Muscle of back (tissue), 3 donors: ENCODE measurements at regions not wholly inside any gene's neighbourhood (a gene's known extent, or its start where the extent isn't known, plus 50 kb on each side); places are given as distances from the start of the nearest gene placed in this dataset.

Source experiments
- DNase-seq, 3 donors: peaks; one replicate each; pipeline versions ENCODE4 v3.0.0 to v3.0.0-alpha.2; 2013

DNA sequence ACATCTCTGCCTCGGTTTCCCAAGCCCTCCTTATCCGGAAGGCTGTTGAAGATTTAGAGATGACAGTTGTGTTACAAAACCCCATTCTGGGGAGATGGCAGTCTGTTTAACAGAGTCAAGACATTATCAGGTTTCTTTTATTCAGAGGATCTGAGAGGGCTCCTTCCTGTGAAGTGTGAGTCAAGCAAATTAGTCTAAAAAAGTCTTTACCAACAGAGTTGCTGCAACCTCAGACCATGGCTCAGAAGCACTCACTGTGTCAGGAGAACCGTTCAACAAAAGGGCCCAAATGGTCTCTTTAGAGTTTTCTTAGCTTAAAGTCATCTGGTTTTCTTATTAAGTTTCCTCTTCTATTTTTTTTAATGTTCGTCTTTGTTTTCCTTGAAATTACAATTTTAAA, 717.8 kb downstream of the EPM2A start:
- no peak for DNase-seq

DNA sequence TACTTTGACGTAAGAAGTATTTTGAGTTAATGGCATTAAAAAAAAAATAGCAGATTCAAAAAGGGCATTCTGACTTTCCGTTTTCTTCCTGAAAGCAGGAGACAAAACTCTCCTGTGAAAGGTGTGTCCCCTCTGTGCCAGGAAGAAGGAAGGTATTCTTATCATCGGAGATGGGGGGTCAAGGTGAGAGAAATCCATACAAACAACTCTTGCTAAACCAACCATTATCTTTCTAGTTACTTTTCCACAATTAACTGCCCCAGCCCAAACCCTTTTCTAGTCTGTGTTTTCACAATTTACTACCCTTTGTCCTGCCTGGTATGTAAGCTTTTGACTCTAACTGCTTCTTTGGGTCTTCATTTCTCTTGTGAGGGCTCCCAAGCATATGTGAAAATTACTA, 717.3 kb downstream of the EPM2A start:
- DNase-seq, result no peak

DNA sequence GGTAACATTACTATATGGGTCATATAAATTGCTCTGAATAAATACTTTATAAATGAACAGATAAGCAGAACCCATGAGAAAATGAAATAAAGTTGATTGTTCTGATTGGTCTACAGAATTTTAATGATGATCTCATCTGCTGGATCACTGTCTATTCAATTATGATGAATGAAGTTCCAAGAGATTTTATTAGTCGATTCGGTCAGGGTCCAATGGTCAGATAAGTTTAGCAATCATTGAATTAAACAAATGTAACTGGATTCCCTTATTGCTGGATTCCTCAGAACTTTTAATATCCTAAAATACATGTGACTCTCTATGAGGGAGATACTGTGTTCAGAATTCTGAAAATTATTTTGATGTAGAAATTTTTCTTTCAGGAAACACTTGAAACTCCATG, 715.2 kb downstream of the EPM2A start:
- DNase-seq, result no peak

DNA sequence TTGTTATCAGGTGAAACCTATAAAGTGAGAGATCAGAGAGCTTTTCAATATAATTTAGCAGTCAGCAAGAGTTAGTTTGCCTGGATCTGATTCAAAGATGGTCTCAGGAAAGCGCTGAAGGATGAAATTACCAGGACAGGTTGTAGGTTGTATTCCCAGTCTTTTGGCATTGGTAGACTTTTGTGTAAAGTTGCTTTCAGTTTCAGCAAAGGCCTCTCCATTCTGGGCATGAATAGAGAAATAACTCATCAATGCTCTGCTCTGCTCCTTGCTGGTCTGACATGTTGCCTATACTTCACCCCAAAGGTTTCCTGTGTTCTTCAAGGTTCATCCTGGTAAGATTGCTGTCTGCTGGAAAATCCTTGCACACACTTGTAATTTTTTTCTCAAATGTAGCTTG, 714.8 kb downstream of the EPM2A start:
- no peak for DNase-seq

GRCh38 chr6:145022199-145022796, 713.0 kb downstream of the EPM2A start:
- no peak for DNase-seq

DNA sequence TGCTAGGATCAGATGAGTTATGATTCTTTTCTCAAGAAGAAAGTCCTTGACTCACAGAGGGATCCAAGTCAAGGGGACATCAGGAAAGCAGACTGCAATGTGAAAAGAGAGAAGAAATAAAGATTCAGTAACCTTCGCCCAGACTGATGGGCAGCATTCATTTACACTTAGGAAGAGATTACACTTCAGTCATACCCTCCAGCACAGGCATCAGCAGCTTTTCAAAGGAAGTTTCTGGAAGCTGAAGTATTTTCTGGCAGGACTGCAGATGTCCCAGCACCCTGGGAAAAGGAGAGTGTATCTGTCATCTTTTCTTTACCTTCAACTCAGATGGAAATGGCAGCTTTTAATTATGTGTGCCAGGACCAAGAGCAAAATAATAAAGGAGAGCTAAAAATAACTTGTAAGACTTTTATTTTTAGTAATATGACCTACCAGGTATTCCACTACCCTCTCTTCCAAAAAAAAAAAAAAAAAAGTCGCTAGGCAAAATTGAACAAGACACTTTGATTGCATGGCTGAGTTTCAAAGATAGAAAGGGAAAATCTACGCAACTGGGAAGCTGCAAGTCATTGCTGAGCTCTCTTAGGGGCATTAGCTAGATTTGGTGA, 712.1 kb downstream of the EPM2A start:
- no peak for DNase-seq

DNA sequence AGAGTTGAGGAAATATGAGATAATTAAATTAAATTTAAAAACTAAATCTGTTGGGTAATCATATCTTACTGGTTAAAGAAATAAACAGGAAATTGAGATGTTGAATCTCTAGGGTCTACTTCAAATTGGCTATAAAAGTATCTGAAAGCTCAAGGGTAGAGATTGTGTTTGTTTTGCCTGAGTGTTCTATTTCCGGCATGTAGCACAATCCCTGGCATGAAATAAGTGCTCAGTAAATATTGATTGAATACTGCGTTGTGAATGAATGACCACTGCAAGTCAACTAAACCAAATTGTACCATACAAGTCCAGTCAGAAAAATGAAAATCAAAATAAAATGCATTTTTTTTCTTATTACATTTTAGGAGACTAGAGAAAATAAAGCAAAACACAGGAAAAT, 709.8 kb downstream of the EPM2A start:
- no peak for DNase-seq

GRCh38 chr6:145026267-145026679, 709.0 kb downstream of the EPM2A start:
- DNase-seq, result no peak

GRCh38 chr6:145028144-145028818, 707.0 kb downstream of the EPM2A start:
- DNase-seq, result peak; percentile 19 to 58 (median 25)

DNA sequence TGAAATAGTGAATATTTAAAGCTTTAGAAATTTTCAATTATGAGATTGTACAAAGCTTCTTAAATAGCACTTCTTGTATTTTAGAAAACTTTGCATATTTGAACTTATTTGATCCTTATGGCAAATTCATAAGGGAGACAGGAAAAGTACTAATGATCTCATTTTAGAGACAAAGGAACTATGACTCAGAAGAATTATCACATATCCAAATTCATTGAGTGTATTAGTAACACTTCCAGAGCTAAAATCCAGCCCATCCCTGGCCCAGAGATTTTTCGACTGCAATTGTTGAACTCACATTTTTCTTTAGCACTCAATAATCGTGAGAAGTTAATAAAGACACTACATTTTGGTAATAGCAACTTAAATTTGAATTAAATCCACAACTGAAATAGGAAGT, 704.3 kb downstream of the EPM2A start:
- DNase-seq, result no peak

- DNase-seq, result no peak
Observed at GRCh38 chr6:145031962-145032361, 703.4 kb downstream of the EPM2A start.

- no peak for DNase-seq
Observed at GRCh38 chr6:145032562-145033145, 702.7 kb downstream of the EPM2A start.

DNA sequence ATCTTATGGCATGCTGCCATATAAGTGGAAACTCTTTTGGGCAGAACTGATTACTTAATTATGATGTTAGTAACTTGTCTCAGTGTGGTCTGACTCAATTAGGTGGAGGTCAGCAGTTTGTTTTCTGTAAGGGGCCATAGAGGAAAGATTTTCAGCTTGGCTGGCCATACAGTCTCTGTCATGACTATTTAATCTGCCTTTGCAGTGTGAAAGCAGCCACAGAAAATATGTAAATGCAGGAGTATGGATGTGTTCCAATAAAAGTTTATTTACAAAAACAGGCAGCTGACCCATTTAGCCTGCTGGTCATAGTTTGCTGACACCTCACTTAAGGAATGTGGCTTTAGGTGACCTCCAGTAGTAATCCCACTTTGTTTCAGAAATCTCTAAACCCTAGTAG, 700.7 kb downstream of the EPM2A start:
- DNase-seq, result no peak

DNA sequence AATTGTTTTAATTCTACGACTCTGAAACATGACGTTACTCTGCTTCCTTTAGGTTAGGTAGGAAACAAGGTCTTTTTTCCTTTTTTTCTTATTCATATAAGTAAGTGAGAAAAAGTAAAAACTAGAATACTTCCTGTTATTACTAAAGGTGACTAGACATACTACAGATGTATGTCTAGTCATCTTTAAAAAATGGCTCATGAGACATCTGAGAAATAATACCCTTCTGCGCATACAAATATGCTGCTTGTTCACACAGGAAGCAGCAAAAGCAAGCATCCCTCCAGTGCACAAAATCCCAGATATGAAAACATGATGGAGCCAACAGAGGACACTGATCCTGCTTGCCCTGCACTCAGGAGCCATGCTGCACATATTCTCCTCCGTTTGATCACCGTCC, 699.1 kb downstream of the EPM2A start:
- DNase-seq, result no peak

- no peak for DNase-seq
Observed at GRCh38 chr6:145036848-145037567, 698.3 kb downstream of the EPM2A start.

DNA sequence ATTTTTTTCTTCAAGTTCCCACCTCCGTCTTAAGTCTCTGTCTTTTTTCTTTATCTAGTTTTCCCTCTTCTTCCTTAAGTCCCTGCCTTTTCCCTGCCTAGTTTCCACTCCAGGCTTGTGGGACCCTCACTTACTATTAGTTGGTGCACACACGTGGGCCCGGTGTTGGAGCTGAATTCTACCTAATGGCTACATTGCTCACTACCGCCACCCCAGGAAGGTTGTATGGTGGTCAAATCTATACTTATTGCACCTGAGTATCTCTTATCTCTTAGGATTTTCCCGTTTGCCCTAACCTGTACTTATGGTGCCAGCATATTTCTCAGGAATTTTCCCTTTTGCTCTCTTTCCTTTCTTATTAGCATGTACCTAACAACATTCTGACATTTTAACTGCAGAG, 692.8 kb downstream of the EPM2A start:
- DNase-seq, result no peak

GRCh38 chr6:145043926-145044500, 691.3 kb downstream of the EPM2A start:
- no peak for DNase-seq

GRCh38 chr6:145044641-145045246, 690.6 kb downstream of the EPM2A start:
- peak; percentile 26 to 55 (median 49) for DNase-seq

- peak in 1 of 3 donors; percentile 18 for DNase-seq
Observed at GRCh38 chr6:145045582-145045981, 689.7 kb downstream of the EPM2A start.

GRCh38 chr6:145047891-145048290, 687.4 kb downstream of the EPM2A start:
- DNase-seq, result no peak

GRCh38 chr6:145051661-145052060, 683.7 kb downstream of the EPM2A start:
- DNase-seq, result no peak

- DNase-seq, result no peak
Observed at GRCh38 chr6:145055567-145055966, 679.8 kb downstream of the EPM2A start.
